HFFc6 (cell line): ENCODE measurements at regions not wholly inside any gene's neighbourhood (a gene's known extent, or its start where the extent isn't known, plus 50 kb on each side); places are given as distances from the start of the nearest gene placed in this dataset.

Experiments
- DNase-seq: peaks from one replicate; pipeline ENCODE4 v3.0.0-alpha.2; 2018
- H3K27ac Mint-ChIP-seq: 2 replicates; pipeline ENCODE4 v1.8.0; 2020; ENCODE audit warnings: mild to moderate bottlenecking, mixed read lengths
- H3K27me3 Mint-ChIP-seq: 2 replicates; pipeline ENCODE4 v1.8.0; 2021; ENCODE audit warnings: mild to moderate bottlenecking, moderate library complexity, mixed read lengths; ENCODE audit not compliant: insufficient read depth
- H3K36me3 Mint-ChIP-seq: 2 replicates; pipeline ENCODE4 v1.8.0; 2021; ENCODE audit warnings: low read depth, mixed read lengths
- H3K4me1 Mint-ChIP-seq: 2 replicates; pipeline ENCODE4 v1.8.0; 2020; ENCODE audit warnings: low read depth, mixed read lengths
- H3K4me3 Mint-ChIP-seq: 2 replicates; pipeline ENCODE4 v1.8.0; 2020; ENCODE audit warnings: mild to moderate bottlenecking, moderate library complexity, mixed read lengths
- H3K9me3 Mint-ChIP-seq: 2 replicates; pipeline ENCODE4 v1.8.0; 2020; ENCODE audit warnings: mild to moderate bottlenecking, mixed read lengths
- CTCF ChIP-seq: fragments of 200-600 bp; sonication (generic); IDR thresholded peaks from 2 replicates; pipeline ENCODE4 v1.5.0; 2021; ENCODE audit warnings: antibody characterized with exemption, mild to moderate bottlenecking

- H3K36me3 Mint-ChIP-seq: no peaks in the 10 kb centered on the region
- no peak overlapping the region for H3K27ac Mint-ChIP-seq
- no peaks in the 10 kb centered on the region for H3K4me1 Mint-ChIP-seq
- TF ChIP-seq CTCF: no peak
- H3K4me3 Mint-ChIP-seq: no peak overlapping the region
- DNase-seq: no peak
- H3K9me3 Mint-ChIP-seq: peaks cover 9% of the 10 kb centered on the region; the same call in 1 of the 2 replicates
- no peaks in the 10 kb centered on the region; the same call in 1 of the 2 replicates for H3K27me3 Mint-ChIP-seq
Measured at GRCh38 chr12:24500421-24500820, 448.5 kb downstream of the BCAT1 start.

- Mint-ChIP-seq H3K27ac (no peak overlapping the region), H3K9me3 (peaks cover 9% of the 10 kb centered on the region; the same call in 1 of the 2 replicates), H3K4me1 (no peaks in the 10 kb centered on the region), H3K36me3 (no peaks in the 10 kb centered on the region), H3K27me3 (no peaks in the 10 kb centered on the region), H3K4me3 (no peak overlapping the region)
- no peak for TF ChIP-seq CTCF
- DNase-seq: no peak
Measured at GRCh38 chr12:24499151-24500146, 449.5 kb downstream of the BCAT1 start.

- Mint-ChIP-seq H3K27ac (no peak overlapping the region), H3K4me3 (no peak overlapping the region), H3K36me3 (no peaks in the 10 kb centered on the region), H3K9me3 (peaks cover 4% of the 10 kb centered on the region), H3K4me1 (no peaks in the 10 kb centered on the region), H3K27me3 (no peaks in the 10 kb centered on the region)
- no peak for DNase-seq
- TF ChIP-seq CTCF: no peak
Measured at GRCh38 chr12:24496755-24497154, 452.1 kb downstream of the BCAT1 start.

- no peak for TF ChIP-seq CTCF
- H3K36me3 Mint-ChIP-seq: no peaks in the 10 kb centered on the region
- no peaks in the 10 kb centered on the region for H3K27me3 Mint-ChIP-seq
- no peaks in the 10 kb centered on the region for H3K4me1 Mint-ChIP-seq
- H3K4me3 Mint-ChIP-seq: no peak overlapping the region
- H3K9me3 Mint-ChIP-seq: peaks cover 14% of the 10 kb centered on the region
- DNase-seq: no peak
- no peak overlapping the region for H3K27ac Mint-ChIP-seq
Measured at GRCh38 chr12:24494401-24494800, 454.5 kb downstream of the BCAT1 start.

- DNase-seq: no peak
- Mint-ChIP-seq H3K27ac (no peak overlapping the region), H3K4me3 (no peak overlapping the region), H3K4me1 (no peaks in the 10 kb centered on the region), H3K9me3 (peaks cover 16% of the 10 kb centered on the region), H3K36me3 (no peaks in the 10 kb centered on the region), H3K27me3 (no peaks in the 10 kb centered on the region)
- no peak for TF ChIP-seq CTCF
Measured at GRCh38 chr12:24491968-24492367, 456.9 kb downstream of the BCAT1 start.
